HG02642 (cell line): ENCODE measurements at regions not wholly inside any gene's neighbourhood (a gene's known extent, or its start where the extent isn't known, plus 50 kb on each side); places are given as distances from the start of the nearest gene placed in this dataset.

Source experiments
- ATAC-seq: cut with Tn5 transposase; IDR thresholded peaks from one replicate; pipeline ENCODE4 v1.9.1; 2021; ENCODE audit warnings: mild to moderate bottlenecking; ENCODE audit not compliant: unreplicated experiment, poor library complexity

GRCh38 chr10:36712695-36713094, 412.7 kb upstream of the ANKRD30A start:
- ATAC-seq, result no peak

DNA sequence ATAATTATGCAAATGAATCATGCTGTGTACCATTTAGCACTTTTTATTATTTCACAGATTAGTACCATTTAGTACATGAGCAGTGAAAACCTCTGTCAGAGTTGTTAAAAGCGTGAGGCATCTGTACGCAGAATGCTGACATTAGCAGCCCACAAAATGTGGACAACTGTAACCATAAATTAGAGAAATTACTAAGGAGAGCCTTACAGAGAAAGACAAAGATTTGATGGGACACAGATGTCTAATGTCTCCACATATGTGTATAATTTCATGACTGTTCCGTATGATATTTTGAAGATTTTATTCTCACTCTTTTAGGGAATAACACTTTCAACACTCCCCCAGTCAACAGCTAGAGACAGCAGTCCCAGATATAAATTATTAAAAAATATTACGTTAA, 414.0 kb upstream of the ANKRD30A start:
- no peak for ATAC-seq

GRCh38 chr10:36704124-36704523, 421.3 kb upstream of the ANKRD30A start:
- no peak for ATAC-seq

DNA sequence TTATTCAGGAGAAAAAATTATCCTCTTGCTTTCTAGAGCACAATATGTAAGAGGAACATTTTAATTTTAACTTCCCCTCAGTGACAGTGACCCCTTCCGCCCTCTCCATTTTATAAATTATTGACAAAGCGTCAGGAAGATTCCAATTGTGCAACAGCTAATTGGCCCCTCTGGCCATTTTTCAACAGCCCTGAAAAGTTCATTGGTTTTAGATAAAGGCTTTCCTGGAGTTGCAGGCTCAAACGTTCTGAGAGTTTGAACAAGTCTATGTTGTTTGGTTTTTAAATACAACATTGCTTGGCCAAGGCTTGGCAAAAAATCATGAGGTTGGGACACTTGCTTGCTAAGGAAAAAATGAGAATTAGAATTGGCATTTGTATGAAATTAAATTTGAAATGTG, 422.2 kb upstream of the ANKRD30A start:
- ATAC-seq, result no peak

DNA sequence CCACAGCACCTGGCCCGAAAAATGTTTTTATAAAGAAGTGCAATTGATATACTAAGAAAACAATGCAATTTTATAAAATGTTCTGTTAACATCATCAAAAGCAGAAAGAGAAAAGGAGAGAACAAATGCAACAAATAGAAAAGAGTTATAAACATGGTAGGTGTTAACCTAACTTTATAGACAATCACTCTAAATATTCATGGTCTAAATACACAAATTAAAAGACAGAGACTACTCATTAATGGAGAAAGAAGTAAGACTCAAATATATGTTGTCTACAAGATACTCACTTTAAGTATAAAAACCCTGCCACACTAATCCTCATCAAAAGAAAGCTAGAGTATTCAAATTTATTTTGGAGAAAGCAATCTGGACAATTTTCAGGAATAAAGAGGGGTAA, 425.3 kb upstream of the ANKRD30A start:
- no peak for ATAC-seq

- ATAC-seq, result no peak
These were observed 432.6 kb upstream of the ANKRD30A start for GRCh38 chr10:36692759-36693158.

GRCh38 chr10:36688717-36689116, 436.7 kb upstream of the ANKRD30A start:
- no peak for ATAC-seq

DNA sequence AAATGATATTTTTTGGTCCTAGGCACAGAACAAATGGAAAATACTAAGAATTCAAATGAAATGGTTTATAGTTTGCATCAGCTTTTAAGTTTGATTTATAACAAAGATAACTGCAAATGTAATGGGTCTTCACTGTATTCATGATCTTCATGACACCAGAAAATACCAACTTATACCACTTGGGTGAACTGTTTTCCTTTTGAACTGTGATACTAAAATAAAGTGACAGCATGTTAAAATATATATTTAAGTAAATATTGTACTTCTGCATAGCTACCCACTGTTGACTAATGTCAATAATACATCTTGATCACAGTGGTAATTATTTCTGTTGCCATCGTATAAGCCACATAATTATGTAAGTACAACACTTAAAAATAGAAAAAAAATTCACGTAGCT, 442.0 kb upstream of the ANKRD30A start:
- no peak for ATAC-seq

- no peak for ATAC-seq
These were observed 443.4 kb upstream of the ANKRD30A start for GRCh38 chr10:36681751-36682632.

DNA sequence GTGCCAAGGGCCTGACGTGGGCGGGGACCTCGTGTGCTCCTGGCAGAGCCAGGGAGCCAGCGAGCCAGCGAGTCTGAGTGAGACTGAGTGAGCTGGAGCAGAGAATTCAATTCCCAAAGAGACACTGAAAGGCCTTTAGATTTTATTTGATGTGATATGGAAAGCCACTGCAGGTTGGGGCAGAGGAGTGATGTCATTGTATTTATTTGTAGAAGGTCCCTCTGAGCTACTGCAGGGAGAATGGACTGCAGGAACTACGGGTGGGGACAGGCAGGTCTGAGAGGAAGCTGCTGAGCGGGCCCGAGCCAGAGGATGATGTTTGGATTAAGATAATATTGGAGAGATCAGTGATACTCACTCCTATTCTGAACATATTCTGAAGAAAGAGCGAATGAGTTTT, 445.8 kb upstream of the ANKRD30A start:
- ATAC-seq, result no peak

GRCh38 chr10:36677431-36677768, 448.0 kb upstream of the ANKRD30A start:
- ATAC-seq, result no peak

DNA sequence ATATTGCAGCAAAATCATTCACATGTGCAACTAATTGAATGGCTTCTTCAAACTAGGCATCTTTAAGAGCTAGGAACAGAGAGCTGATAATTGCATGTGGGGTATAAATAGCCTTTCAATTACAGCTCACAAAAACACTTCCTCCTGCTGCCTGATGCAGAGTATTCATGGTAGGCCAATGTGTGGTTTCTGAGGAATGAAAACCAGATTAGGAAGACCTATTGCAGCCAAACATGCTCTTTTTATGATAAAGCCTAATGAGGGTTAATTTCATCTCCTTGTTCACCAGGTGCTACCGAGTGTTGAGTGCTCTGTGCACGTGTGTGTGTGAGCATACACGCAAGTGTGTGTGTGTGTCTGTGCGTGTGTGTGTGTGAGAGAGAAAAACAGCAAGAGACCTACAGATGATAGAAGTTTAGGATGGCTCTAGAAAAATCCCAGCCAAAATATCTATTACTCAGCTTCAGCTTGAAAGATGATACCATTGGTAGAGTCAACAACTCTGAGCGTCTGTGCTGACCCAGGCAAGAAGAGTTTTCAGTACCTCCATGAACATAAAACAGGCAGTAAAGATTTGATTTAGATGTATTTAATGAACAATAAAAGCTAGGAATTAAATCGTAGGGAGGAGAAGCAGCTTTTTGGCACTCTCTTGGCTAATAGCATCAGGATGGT, 448.5 kb upstream of the ANKRD30A start:
- ATAC-seq, result no peak

- no peak for ATAC-seq
These were observed 449.1 kb upstream of the ANKRD30A start for GRCh38 chr10:36676321-36676720.

DNA sequence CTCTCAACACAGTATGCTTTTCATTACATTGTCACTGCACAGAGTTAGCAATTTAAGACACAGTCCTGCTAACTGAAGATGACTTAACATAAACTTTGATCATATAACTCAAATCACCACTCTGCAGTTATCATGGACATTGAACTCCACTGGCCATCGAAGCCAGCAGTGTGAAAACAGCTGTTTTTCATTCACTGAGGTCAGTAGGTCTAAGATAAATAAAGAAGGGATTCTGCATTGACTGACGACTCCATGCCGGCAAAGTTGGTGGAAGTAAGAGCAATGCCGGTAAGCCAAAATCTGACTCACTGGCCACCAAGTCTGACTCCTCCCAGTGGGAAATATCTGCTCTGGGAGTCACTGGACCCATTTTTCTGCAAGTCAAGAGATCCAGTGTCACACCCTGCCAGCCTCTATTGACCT, 449.9 kb upstream of the ANKRD30A start:
- ATAC-seq, result no peak

GRCh38 chr10:36671607-36672006, 453.8 kb upstream of the ANKRD30A start:
- ATAC-seq, result no peak

GRCh38 chr10:36670621-36671402, 454.6 kb upstream of the ANKRD30A start:
- no peak for ATAC-seq

- no peak for ATAC-seq
These were observed 455.6 kb upstream of the ANKRD30A start for GRCh38 chr10:36669615-36670352.

GRCh38 chr10:36666451-36666850, 458.9 kb upstream of the ANKRD30A start:
- ATAC-seq, result no peak

DNA sequence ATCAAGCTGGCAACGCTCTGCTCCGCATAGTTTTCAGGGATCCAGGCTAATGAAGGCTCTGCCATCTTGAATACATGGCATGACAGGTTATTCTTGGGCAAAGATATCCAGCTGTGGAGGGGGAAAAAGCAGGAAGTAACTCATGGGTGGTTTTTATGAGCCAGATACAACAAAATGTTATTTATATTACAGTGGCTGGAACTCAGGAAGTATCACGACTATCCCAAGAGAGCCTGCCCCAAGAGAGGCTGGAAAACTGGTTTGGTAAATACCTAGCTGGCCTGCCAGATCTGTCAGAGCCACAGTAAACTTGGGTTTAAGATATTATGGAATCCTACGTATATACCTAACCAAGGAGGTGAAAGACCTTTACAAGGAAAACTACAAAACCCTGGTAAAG, 462.8 kb upstream of the ANKRD30A start:
- no peak for ATAC-seq

GRCh38 chr10:36650274-36650673, 475.1 kb upstream of the ANKRD30A start:
- ATAC-seq, result no peak
